ENCODE measurements at regions not wholly inside any gene's neighbourhood (a gene's known extent, or its start where the extent isn't known, plus 50 kb on each side); places are given as distances from the start of the nearest gene placed in this dataset.

- no peak overlapping the region for H3K27ac ChIP-seq
- no peak for TF ChIP-seq ZFX (IDR thresholded peaks at IDR 0.05)
Measured at GRCh38 chr20:51092338-51092737, 69.4 kb upstream of the KCNG1 start.

GRCh38 chr20:51091406-51092195 lies 68.7 kb upstream of the KCNG1 start:
- H3K27ac ChIP-seq = no peak overlapping the region
- TF ChIP-seq ZFX (IDR thresholded peaks at IDR 0.05) = no peak
- TF ChIP-seq CTCF (conservative IDR thresholded peaks at IDR 0.05) = no peak

GRCh38 chr20:51089840-51090239 lies 66.9 kb upstream of the KCNG1 start:
- no peak for TF ChIP-seq CTCF (conservative IDR thresholded peaks at IDR 0.05)
- TF ChIP-seq ZFX (IDR thresholded peaks at IDR 0.05) = no peak

GRCh38 chr20:51089272-51089781 lies 66.4 kb upstream of the KCNG1 start:
- TF ChIP-seq ZFX (IDR thresholded peaks at IDR 0.05) (no peak), CTCF (conservative IDR thresholded peaks at IDR 0.05) (no peak)

More at GRCh38 chr20:51089840-51090239, 66.9 kb upstream of the KCNG1 start:
- no peak overlapping the region for H3K27ac ChIP-seq

GRCh38 chr20:51087266-51087665 lies 64.4 kb upstream of the KCNG1 start:
- TF ChIP-seq ZFX (IDR thresholded peaks at IDR 0.05) = no peak
- no peak for TF ChIP-seq CTCF (conservative IDR thresholded peaks at IDR 0.05)
- no peak overlapping the region for H3K27ac ChIP-seq

More at GRCh38 chr20:51089272-51089781, 66.4 kb upstream of the KCNG1 start:
- H3K27ac ChIP-seq = no peak overlapping the region

- no peak for TF ChIP-seq CTCF (conservative IDR thresholded peaks at IDR 0.05)
- TF ChIP-seq ZFX (IDR thresholded peaks at IDR 0.05) = no peak
- H3K27ac ChIP-seq = no peak overlapping the region
Measured at GRCh38 chr20:51085769-51086168, 62.9 kb upstream of the KCNG1 start.

- H3K27ac ChIP-seq = no peak overlapping the region
- TF ChIP-seq CTCF (conservative IDR thresholded peaks at IDR 0.05) = no peak
Measured at GRCh38 chr20:51084593-51085377, 61.9 kb upstream of the KCNG1 start.

Data from C4-2B (cell line).